Loucy (cell line): ENCODE measurements at regions not wholly inside any gene's neighbourhood (a gene's known extent, or its start where the extent isn't known, plus 50 kb on each side); places are given as distances from the start of the nearest gene placed in this dataset.

ENCODE experiments used
- H2AFZ ChIP-seq: fragments of 200-600 bp; sonication (generic); 2 replicates; pipeline ENCODE4 v1.6.0; 2016; ENCODE audit warnings: antibody characterized with exemption, mild to moderate bottlenecking, low read length, moderate library complexity
- H3F3A ChIP-seq: fragments of 200-600 bp; 2 replicates; pipeline ENCODE4 v1.6.0; 2016; ENCODE audit warnings: antibody characterized with exemption, low read depth, mild to moderate bottlenecking
- H3K27me3 ChIP-seq: fragments of 200-600 bp; sonication (generic); 2 replicates; pipeline ENCODE4 v1.6.1; 2014; ENCODE audit warnings: low read length, mild to moderate bottlenecking; ENCODE audit not compliant: insufficient read depth, poor library complexity, severe bottlenecking
- H3K36me3 ChIP-seq: fragments of 200-600 bp; sonication (generic); 2 replicates; pipeline ENCODE4 v1.6.1; 2016; ENCODE audit warnings: low read length; ENCODE audit not compliant: insufficient read depth
- H3K4me1 ChIP-seq: fragments of 200-600 bp; sonication (generic); 2 replicates; pipeline ENCODE4 v1.5.1; 2014; ENCODE audit warnings: low read length, mild to moderate bottlenecking; ENCODE audit not compliant: insufficient read depth, poor library complexity, severe bottlenecking
- H3K4me2 ChIP-seq: fragments of 200-600 bp; sonication (generic); 2 replicates; pipeline ENCODE4 v1.6.0; 2014; ENCODE audit warnings: antibody characterized with exemption, low read length, low read depth, mild to moderate bottlenecking; ENCODE audit not compliant: poor library complexity, severe bottlenecking
- H3K4me3 ChIP-seq: fragments of 200-600 bp; sonication (generic); 2 replicates; pipeline ENCODE4 v1.5.1; 2014; ENCODE audit warnings: low read length, mild to moderate bottlenecking, mixed read lengths; ENCODE audit not compliant: poor library complexity, severe bottlenecking
- H3K79me2 ChIP-seq: fragments of 200-600 bp; sonication (generic); 2 replicates; pipeline ENCODE4 v1.6.1; 2014; ENCODE audit warnings: low read length; ENCODE audit not compliant: insufficient read depth
- H3K9ac ChIP-seq: fragments of 200-600 bp; sonication (generic); 2 replicates; pipeline ENCODE4 v1.6.0; 2014; ENCODE audit warnings: mild to moderate bottlenecking, low read depth, low read length, moderate library complexity; ENCODE audit not compliant: poor library complexity, severe bottlenecking
- H3K9me2 ChIP-seq: fragments of 200-600 bp; sonication (generic); replicated peaks from 2 replicates; pipeline ENCODE4 v1.6.1; 2016; ENCODE audit warnings: low read depth, low read length, mixed read lengths
- H3K9me3 ChIP-seq: fragments of 200-600 bp; sonication (generic); 2 replicates; pipeline ENCODE4 v1.6.1; 2014; ENCODE audit warnings: mild to moderate bottlenecking, antibody characterized with exemption, low read length, low read depth; ENCODE audit not compliant: insufficient read depth
- H4K20me1 ChIP-seq: fragments of 200-600 bp; sonication (generic); 2 replicates; pipeline ENCODE4 v1.6.0; 2014; ENCODE audit warnings: antibody characterized with exemption, low read length, mild to moderate bottlenecking; ENCODE audit not compliant: insufficient read depth, poor library complexity, severe bottlenecking
- EZH2phosphoT487 ChIP-seq: fragments of 200-600 bp; IDR thresholded peaks from 2 replicates; pipeline ENCODE4 v1.6.1; 2018; ENCODE audit warnings: antibody characterized with exemption, mild to moderate bottlenecking, moderate library complexity, borderline replicate concordance
- TF ChIP-seq, protein P1 (sequence below): fragments of 200-600 bp; sonication (generic); conservative IDR thresholded peaks from 2 replicates; pipeline ENCODE4 v1.5.1; 2014; ENCODE audit warnings: mild to moderate bottlenecking, antibody characterized with exemption, low read length

DNA sequence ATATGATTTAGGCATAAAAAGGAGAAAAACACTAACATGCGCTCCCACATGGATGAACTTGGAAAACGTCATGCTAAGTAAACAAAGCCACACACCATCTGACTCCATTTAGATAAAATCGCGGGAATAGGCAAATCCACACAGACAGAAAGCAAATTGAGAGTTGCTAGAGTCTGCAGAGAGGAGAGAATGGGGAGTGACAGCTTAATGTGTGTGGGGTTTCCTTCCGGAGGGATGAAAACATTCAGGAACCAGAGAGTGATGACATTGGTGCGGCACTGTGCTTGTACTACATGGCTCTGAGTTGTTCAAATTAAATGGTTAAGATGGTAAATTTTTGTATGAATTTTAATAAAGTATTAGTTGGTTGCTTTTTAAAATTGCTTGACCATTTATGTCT is 482.9 kb upstream of the AKR1E2 start:
- Histone ChIP-seq H3K79me2 (no peaks in the 10 kb centered on the region), H4K20me1 (no peaks in the 10 kb centered on the region), H2AFZ (no peak overlapping the region), H3K9me2 (no peaks in the 10 kb centered on the region), H3K27me3 (no peaks in the 10 kb centered on the region), H3K4me2 (no peak overlapping the region), H3F3A (no peaks in the 10 kb centered on the region), H3K9me3 (no peaks in the 10 kb centered on the region), H3K36me3 (no peaks in the 10 kb centered on the region), H3K9ac (no peak overlapping the region), H3K4me3 (no peak overlapping the region), H3K4me1 (no peaks in the 10 kb centered on the region)
- TF ChIP-seq, protein P1, sequence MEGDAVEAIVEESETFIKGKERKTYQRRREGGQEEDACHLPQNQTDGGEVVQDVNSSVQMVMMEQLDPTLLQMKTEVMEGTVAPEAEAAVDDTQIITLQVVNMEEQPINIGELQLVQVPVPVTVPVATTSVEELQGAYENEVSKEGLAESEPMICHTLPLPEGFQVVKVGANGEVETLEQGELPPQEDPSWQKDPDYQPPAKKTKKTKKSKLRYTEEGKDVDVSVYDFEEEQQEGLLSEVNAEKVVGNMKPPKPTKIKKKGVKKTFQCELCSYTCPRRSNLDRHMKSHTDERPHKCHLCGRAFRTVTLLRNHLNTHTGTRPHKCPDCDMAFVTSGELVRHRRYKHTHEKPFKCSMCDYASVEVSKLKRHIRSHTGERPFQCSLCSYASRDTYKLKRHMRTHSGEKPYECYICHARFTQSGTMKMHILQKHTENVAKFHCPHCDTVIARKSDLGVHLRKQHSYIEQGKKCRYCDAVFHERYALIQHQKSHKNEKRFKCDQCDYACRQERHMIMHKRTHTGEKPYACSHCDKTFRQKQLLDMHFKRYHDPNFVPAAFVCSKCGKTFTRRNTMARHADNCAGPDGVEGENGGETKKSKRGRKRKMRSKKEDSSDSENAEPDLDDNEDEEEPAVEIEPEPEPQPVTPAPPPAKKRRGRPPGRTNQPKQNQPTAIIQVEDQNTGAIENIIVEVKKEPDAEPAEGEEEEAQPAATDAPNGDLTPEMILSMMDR, result no peak
- TF ChIP-seq EZH2phosphoT487, result no peak

DNA sequence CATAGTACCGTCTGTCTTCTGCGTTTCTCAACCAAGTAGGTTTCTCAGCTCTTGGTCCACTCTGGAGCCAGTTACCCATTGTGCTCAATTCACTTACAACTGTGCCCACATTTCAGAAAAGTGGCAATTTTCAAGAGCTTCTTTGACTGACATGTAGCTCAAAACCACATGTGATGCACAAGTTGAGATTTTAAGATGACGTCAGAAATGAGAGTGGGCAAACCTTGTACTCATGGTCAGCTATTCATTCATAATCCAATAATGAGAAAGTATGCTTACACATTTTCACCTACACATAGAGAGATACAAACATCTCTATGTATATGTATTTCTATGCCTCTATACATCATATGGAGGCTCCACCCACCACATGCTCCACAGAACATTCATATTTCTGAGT is 487.2 kb upstream of the AKR1E2 start:
- H3K36me3 ChIP-seq, result no peaks in the 10 kb centered on the region
- no peak overlapping the region for H3K4me2 ChIP-seq

DNA sequence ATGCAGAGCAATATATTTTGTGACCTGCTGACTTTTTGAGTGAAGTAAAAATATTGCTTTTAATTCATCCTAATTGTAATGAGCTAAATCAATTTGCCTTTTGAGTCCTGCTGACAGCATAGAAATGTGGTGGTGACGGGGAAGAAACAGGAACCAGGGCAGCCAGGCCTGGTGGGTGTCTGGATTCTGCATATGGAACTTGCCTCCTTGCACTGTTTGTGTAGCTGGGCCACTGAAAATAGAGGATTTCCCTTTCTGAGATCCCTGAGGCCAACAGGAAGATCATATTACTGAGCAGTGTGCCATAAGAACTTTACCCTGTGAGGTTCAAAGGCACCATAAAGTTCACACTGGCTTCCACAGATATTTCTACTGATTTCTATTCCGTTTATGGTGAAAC is 488.4 kb upstream of the AKR1E2 start:
- Histone ChIP-seq H3K36me3 (no peaks in the 10 kb centered on the region), H4K20me1 (no peaks in the 10 kb centered on the region), H3K4me1 (no peaks in the 10 kb centered on the region), H3K9ac (no peak overlapping the region), H3K9me2 (no peaks in the 10 kb centered on the region), H3K27me3 (no peaks in the 10 kb centered on the region), H3K4me3 (no peak overlapping the region), H3K79me2 (no peaks in the 10 kb centered on the region), H3K9me3 (peaks cover 12% of the 10 kb centered on the region; the same call in 1 of the 2 replicates), H3K4me2 (no peak overlapping the region), H3F3A (no peaks in the 10 kb centered on the region), H2AFZ (no peak overlapping the region)
- TF ChIP-seq, protein P1, result no peak
- no peak for TF ChIP-seq EZH2phosphoT487

More for the DNA sequence above, 487.2 kb upstream of the AKR1E2 start:
- TF ChIP-seq, protein P1, result no peak
- no peak for TF ChIP-seq EZH2phosphoT487
- no peaks in the 10 kb centered on the region for H4K20me1 ChIP-seq
- no peak overlapping the region for H3K9ac ChIP-seq
- no peaks in the 10 kb centered on the region for H3K9me2 ChIP-seq
- H3K79me2 ChIP-seq, result no peaks in the 10 kb centered on the region
- peaks cover 12% of the 10 kb centered on the region; the same call in 1 of the 2 replicates for H3K9me3 ChIP-seq
- no peaks in the 10 kb centered on the region for H3K27me3 ChIP-seq
- H2AFZ ChIP-seq, result no peak overlapping the region
- no peaks in the 10 kb centered on the region for H3K4me1 ChIP-seq
- no peak overlapping the region for H3K4me3 ChIP-seq
- H3F3A ChIP-seq, result no peaks in the 10 kb centered on the region
